Skeletal muscle satellite cell (primary cell): ENCODE measurements at regions not wholly inside any gene's neighbourhood (a gene's known extent, or its start where the extent isn't known, plus 50 kb on each side); places are given as distances from the start of the nearest gene placed in this dataset.

Experiments used
- H3K27me3 ChIP-seq: 2 replicates; pipeline ENCODE4 v1.7.0; 2013; ENCODE audit warnings: low read length; ENCODE audit not compliant: control insufficient read depth, insufficient read depth
- H3K36me3 ChIP-seq: 2 replicates; pipeline ENCODE4 v1.7.0; 2013; ENCODE audit warnings: mild to moderate bottlenecking, control low read depth, low read length; ENCODE audit not compliant: insufficient read depth
- H3K4me1 ChIP-seq: 2 replicates; pipeline ENCODE4 v1.7.0; 2013; ENCODE audit warnings: low read length; ENCODE audit not compliant: control insufficient read depth, insufficient read depth
- H3K4me2 ChIP-seq: 2 replicates; pipeline ENCODE4 v1.7.0; 2013; ENCODE audit warnings: mild to moderate bottlenecking, low read length
- H3K4me3 ChIP-seq: 2 replicates; pipeline ENCODE4 v1.7.0; 2013; ENCODE audit warnings: low read length
- H3K9ac ChIP-seq: 2 replicates; pipeline ENCODE4 v1.7.0; 2013; ENCODE audit warnings: mild to moderate bottlenecking, low read depth, low read length, moderate library complexity
- H3K9me3 ChIP-seq: replicated peaks from 2 replicates; pipeline ENCODE4 v1.7.0; 2013; ENCODE audit warnings: mild to moderate bottlenecking, control low read depth, low read length

DNA sequence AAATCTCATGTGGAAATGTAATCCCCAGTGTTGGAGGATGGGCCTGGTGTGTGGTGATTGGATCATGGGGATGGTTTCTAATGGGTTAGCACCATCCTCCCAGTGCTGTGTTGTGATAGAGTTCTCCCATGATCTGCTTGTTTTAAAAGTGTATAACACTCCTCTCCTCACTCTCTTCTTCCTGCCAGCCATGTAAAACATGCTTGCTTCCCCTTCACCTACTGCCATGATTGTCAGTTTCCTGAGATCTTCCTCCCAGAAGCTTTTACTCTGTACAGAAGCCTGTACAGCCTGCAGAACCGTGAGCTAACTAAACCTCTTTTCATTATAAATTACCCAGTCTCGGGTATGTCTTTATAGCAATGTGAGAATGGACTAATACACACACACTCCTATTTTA, 499.1 kb downstream of the RASEF start:
- H3K9me3 ChIP-seq: no peaks in the 10 kb centered on the region
- H3K4me2 ChIP-seq: no peak overlapping the region
- no peak overlapping the region for H3K4me3 ChIP-seq
- H3K27me3 ChIP-seq: no peaks in the 10 kb centered on the region
- H3K36me3 ChIP-seq: no peaks in the 10 kb centered on the region
- no peaks in the 10 kb centered on the region for H3K4me1 ChIP-seq
- no peak overlapping the region for H3K9ac ChIP-seq

DNA sequence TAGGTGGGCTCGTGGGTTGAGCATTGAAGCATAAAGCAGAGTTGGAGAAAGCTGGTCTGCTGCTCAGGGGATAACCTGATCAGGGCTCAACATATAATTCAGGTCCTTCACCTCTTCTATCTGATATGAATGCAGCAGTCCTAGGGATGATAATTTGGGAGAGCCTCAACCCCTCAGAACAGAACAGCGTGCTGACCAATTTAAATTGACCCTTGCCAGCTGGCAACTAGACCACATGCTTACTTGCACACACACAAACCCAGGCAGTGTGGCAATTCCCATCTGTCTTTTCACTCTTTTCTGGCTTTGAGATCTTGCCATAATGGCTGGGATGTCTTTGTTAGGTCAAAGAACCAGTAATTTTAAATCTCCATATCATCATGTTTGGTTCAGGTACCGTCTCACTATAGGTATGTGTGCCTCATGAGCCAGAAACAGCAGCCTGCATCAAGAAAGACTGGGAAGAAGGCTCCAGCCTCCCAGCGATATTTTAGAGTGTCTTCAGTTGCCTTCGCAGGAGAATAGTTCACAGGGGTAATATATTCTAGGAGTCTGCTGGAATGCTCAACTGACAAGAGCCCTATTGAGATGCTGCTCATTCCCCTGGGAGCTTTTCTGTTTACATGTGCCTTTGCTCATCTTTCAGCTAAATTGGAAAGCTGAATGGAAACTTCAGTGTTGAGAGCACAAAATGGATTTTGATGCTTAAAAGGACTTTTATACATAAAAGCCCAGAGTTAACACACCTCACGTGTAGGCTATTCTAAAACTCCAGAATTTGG, 497.6 kb downstream of the RASEF start:
- Histone ChIP-seq H3K4me2 (no peak overlapping the region), H3K27me3 (no peaks in the 10 kb centered on the region), H3K9ac (no peak overlapping the region), H3K36me3 (no peaks in the 10 kb centered on the region), H3K4me3 (no peak overlapping the region), H3K9me3 (no peaks in the 10 kb centered on the region), H3K4me1 (no peaks in the 10 kb centered on the region)

DNA sequence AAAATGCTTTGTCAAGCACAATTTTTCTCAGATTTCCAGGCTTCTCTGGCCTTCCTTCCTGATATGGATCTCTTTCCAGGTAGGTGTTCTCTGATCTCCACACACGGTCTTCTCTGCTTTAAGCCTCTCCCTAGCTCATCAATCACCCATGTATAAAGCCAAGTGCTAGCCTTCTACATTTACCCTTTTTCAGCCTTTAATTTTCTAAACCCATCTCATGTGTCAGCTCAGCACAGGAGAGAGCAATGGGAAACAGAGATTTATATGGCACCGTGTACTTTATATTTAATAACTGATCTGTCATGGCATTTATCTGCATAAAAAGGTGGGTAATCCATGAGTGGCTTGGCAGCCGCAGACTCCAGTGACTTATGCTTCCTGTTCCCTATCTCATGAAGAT, 495.0 kb downstream of the RASEF start:
- H3K4me1 ChIP-seq: no peaks in the 10 kb centered on the region
- H3K4me3 ChIP-seq: no peak overlapping the region
- H3K36me3 ChIP-seq: no peaks in the 10 kb centered on the region
- H3K4me2 ChIP-seq: no peak overlapping the region
- H3K27me3 ChIP-seq: no peaks in the 10 kb centered on the region
- H3K9ac ChIP-seq: no peak overlapping the region
- no peaks in the 10 kb centered on the region for H3K9me3 ChIP-seq

DNA sequence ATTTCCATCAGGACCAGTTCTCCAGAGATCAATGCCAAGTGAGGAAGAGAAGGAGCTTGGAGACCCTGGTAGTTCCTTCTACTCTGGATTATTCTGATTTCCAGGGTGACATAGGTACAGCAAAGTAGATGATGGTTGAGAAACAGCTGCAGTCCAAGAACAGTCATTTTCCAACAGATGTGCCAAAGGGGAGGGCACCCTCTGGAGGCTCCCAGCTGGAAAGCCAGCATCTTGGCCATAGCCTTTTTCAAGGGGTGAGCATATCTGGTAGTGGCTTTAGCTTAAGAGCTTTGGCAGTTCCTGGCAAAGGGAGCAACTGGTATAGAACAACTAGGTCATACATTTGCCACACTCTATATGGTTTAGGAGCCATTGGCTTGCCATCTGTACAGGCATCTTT, 492.7 kb downstream of the RASEF start:
- Histone ChIP-seq H3K36me3 (no peaks in the 10 kb centered on the region), H3K4me1 (no peaks in the 10 kb centered on the region), H3K4me2 (no peak overlapping the region), H3K4me3 (no peak overlapping the region), H3K27me3 (no peaks in the 10 kb centered on the region), H3K9ac (no peak overlapping the region), H3K9me3 (no peaks in the 10 kb centered on the region)

DNA sequence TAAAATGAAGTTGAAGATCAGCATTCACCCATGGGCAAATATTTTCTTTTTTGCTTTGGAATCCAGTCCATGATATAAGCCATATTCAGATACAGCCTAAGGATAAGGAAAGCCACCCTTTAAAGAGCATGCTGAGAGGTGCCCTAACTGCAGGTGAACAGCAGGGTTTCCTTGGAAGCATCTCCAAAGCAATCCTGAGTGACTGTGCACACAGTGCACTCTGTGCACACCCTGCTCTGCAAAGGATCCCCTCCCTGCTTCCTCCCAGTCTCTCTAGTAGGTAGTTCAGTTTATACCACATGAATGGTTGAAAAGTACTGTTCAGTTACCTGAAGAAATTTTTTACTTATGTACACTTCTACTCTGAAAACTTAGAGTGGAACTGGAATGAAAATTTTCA, 491.4 kb downstream of the RASEF start:
- H3K27me3 ChIP-seq: no peaks in the 10 kb centered on the region
- no peak overlapping the region for H3K4me3 ChIP-seq
- no peaks in the 10 kb centered on the region for H3K36me3 ChIP-seq
- no peaks in the 10 kb centered on the region for H3K9me3 ChIP-seq
- no peaks in the 10 kb centered on the region for H3K4me1 ChIP-seq
- no peak overlapping the region for H3K4me2 ChIP-seq
- H3K9ac ChIP-seq: no peak overlapping the region

DNA sequence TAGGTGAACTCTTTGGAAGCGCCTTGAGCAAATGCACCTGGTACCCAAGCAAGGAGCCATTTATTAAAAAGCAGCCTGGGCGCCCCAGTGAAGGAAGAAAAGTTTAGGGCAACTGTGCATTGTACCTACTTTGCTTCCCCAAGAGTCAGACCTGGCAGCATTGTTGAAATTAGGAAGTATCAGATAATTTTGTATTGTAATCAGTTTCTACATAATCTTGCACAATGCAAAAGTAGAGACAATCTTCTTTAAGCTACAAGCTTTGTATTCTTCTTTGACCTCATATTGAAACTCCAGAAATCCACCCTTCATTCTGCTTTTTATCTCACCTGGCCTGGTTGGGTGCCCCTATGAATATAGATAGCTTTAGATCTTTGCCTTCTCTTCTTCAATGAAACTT, 490.8 kb downstream of the RASEF start:
- no peak overlapping the region for H3K4me3 ChIP-seq
- H3K9me3 ChIP-seq: no peaks in the 10 kb centered on the region
- no peaks in the 10 kb centered on the region for H3K27me3 ChIP-seq
- H3K9ac ChIP-seq: no peak overlapping the region
- no peak overlapping the region for H3K4me2 ChIP-seq
- no peaks in the 10 kb centered on the region for H3K36me3 ChIP-seq
- H3K4me1 ChIP-seq: no peaks in the 10 kb centered on the region

DNA sequence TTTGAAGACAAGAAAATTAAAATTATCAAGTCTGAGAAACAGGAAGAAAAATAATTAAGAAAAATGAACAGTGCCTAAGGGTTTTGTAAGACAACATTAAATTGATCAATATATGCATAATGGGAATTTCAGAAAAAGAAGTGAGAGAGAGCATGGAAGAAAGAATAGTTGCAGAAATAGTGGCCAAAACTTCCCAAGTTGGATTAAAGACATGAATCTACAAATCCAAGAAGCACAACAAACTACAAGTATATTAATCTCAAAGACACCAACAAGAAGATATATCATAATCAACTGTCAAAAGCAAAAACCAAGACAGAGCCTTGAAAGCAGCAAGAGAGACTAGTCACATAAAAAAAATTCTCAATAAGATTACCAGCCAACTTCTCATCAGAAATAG, 488.0 kb downstream of the RASEF start:
- H3K36me3 ChIP-seq: no peaks in the 10 kb centered on the region
- H3K4me1 ChIP-seq: no peaks in the 10 kb centered on the region
- no peak overlapping the region for H3K4me3 ChIP-seq
- no peak overlapping the region for H3K9ac ChIP-seq
- H3K9me3 ChIP-seq: no peaks in the 10 kb centered on the region
- no peak overlapping the region for H3K4me2 ChIP-seq
- H3K27me3 ChIP-seq: no peaks in the 10 kb centered on the region

DNA sequence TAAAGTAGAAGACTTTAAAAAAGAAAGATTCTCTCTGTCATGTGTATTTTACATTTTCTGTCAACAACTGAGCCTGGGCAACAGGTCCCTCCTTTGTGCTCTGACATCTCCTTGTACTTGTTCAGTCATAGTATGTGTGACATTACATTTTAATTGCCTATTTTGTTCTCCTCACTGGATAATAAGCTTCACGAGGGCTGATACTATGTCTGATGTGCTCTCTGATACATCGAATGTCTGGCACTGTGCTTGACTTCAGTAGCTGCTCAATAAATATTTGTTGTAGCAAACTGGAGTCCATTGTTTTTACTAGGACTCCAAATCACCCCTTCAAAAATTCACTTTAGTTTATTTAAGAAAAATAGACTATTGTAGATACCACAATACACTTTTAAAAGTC, 482.0 kb downstream of the RASEF start:
- Histone ChIP-seq H3K36me3 (no peaks in the 10 kb centered on the region), H3K9ac (no peak overlapping the region), H3K4me2 (no peak overlapping the region), H3K4me1 (no peaks in the 10 kb centered on the region), H3K9me3 (no peaks in the 10 kb centered on the region), H3K4me3 (no peak overlapping the region), H3K27me3 (no peaks in the 10 kb centered on the region)

DNA sequence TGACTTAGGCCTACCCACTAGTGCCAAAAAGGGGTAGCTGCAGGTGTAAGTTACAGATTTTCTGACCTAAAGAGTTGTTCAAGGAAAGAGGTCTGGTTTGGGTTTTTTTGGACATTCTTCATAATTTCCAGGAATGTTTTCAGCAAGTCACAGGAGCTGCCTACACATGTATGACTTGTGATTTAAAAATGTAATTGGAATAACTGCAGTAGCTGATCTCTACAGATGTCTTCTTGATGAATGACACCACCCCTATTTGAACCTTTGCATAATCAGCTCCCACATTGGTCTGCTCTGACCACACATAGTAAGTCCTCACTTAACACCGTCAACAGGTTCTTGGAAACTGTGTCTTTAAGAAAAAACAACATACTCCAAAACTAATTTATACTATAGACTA, 481.4 kb downstream of the RASEF start:
- Histone ChIP-seq H3K9me3 (no peaks in the 10 kb centered on the region), H3K4me2 (no peak overlapping the region), H3K27me3 (no peaks in the 10 kb centered on the region), H3K4me3 (no peak overlapping the region), H3K9ac (no peak overlapping the region), H3K4me1 (no peaks in the 10 kb centered on the region), H3K36me3 (no peaks in the 10 kb centered on the region)

DNA sequence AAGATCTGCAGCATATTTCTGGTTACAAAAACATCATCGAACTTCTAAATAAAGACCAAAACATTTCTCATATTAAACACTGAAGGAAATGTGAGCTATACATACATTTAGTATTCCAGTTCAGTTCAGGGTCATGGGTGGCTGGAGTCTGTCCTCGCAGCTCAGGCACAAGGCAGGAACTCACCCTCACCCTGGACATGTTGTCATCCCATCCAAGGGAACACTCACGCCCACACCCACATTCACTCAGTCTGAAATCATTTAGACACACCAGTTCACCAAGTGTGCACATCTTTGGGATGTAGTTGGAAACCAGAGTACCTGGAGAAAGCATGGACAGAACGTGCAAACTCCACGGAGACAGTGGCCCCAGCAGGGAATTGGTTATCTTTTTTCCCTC, 481.0 kb downstream of the RASEF start:
- Histone ChIP-seq H3K9ac (no peak overlapping the region), H3K4me2 (no peak overlapping the region), H3K4me3 (no peak overlapping the region), H3K9me3 (no peaks in the 10 kb centered on the region), H3K27me3 (no peaks in the 10 kb centered on the region), H3K36me3 (no peaks in the 10 kb centered on the region), H3K4me1 (no peaks in the 10 kb centered on the region)

DNA sequence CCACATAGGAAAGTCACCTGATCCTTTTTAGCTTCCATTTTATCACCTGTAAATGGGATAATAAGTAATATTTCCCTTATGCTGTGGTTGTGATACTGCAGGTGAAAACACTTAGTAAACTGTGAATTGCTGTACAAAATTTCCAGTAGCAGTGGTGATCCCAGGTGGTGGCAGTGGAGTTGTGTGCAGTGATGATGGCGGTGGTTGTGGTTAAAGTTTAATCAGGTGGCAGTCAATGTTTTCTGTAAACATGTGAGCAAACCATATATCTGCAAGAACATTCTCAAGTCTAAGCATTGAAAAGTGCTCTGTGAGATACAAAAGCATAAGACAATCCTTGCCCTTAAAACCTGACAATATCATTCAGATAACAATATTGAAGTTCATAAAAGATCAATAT, 480.2 kb downstream of the RASEF start:
- H3K9ac ChIP-seq: no peak overlapping the region
- H3K9me3 ChIP-seq: no peaks in the 10 kb centered on the region
- no peak overlapping the region for H3K4me2 ChIP-seq
- no peaks in the 10 kb centered on the region for H3K4me1 ChIP-seq
- no peaks in the 10 kb centered on the region for H3K27me3 ChIP-seq
- H3K4me3 ChIP-seq: no peak overlapping the region
- H3K36me3 ChIP-seq: no peaks in the 10 kb centered on the region

DNA sequence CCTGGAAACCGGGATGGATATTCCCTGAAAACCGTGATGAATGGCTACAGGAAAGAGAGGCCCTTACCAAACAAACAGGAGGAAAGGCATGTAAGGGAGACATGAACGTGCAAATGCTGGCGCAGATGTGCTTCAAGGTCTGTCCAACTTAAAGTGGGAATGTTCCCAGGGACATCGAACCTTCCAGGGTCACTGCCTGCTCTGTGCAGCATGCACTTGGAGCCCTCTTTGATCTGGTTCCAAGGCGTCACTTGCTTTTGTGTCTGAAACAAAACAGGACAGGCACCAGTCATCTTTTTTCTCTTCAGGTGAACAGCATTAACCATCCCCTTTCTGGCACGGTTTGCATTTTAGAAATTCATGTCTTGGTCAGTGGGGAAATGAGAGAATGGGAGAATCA, 479.4 kb downstream of the RASEF start:
- no peak overlapping the region for H3K4me2 ChIP-seq
- no peak overlapping the region for H3K9ac ChIP-seq
- H3K4me3 ChIP-seq: no peak overlapping the region
- H3K27me3 ChIP-seq: no peaks in the 10 kb centered on the region
- H3K9me3 ChIP-seq: no peaks in the 10 kb centered on the region
- H3K4me1 ChIP-seq: no peaks in the 10 kb centered on the region
- no peaks in the 10 kb centered on the region for H3K36me3 ChIP-seq
